Coronary artery (tissue), 2 donors: ENCODE measurements at regions not wholly inside any gene's neighbourhood (a gene's known extent, or its start where the extent isn't known, plus 50 kb on each side); places are given as distances from the start of the nearest gene placed in this dataset.
"Not testable (repeated sequence)": the region's sequence is repeated elsewhere in the genome, so short reads cannot be mapped to it uniquely, and the experiment has no call there.

Experiments
- DNase-seq: peaks from one replicate; pipeline ENCODE4 v3.0.0-alpha.2; 2017; ENCODE audit warnings: low spot score
- H3K27ac ChIP-seq, 2 donors: fragments of 200-600 bp; sonication (generic); one replicate each; pipeline ENCODE4 v1.5.1; 2016 to 2019
- H3K4me3 ChIP-seq: fragments of 200-600 bp; sonication (generic); 2 replicates; pipeline ENCODE4 v1.5.1; 2016; ENCODE audit warnings: mild to moderate bottlenecking, moderate library complexity
- TF ChIP-seq, protein P1 (sequence below): fragments of 200-600 bp; sonication (generic); IDR thresholded peaks from one replicate; pipeline ENCODE4 v1.5.1; 2019; ENCODE audit warnings: antibody characterized with exemption

DNA sequence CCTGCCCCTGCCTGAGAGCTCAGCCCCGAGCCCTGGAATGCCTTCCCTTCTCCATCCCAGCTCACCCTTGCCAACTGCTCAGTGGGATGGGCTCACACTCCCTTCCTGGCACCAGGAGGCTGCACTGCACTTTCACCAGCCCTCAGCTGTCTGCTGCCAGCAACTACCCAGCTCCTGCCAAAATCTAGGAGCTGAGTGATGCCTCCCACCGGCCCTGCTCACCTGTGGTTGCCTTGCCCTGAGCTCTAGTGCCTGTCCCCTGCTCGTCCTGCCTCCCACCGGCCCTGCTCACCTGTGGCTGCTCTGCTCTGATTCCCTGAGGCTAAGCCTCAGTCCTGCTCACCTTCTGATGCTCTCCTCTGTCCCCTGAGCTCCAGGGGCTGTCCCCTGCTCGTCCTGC, 119.8 kb downstream of the TMEM121 start:
- DNase-seq: no peak
- no peak overlapping the region for H3K27ac ChIP-seq
- H3K4me3 ChIP-seq: no peak overlapping the region
- TF ChIP-seq, protein P1, sequence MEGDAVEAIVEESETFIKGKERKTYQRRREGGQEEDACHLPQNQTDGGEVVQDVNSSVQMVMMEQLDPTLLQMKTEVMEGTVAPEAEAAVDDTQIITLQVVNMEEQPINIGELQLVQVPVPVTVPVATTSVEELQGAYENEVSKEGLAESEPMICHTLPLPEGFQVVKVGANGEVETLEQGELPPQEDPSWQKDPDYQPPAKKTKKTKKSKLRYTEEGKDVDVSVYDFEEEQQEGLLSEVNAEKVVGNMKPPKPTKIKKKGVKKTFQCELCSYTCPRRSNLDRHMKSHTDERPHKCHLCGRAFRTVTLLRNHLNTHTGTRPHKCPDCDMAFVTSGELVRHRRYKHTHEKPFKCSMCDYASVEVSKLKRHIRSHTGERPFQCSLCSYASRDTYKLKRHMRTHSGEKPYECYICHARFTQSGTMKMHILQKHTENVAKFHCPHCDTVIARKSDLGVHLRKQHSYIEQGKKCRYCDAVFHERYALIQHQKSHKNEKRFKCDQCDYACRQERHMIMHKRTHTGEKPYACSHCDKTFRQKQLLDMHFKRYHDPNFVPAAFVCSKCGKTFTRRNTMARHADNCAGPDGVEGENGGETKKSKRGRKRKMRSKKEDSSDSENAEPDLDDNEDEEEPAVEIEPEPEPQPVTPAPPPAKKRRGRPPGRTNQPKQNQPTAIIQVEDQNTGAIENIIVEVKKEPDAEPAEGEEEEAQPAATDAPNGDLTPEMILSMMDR: no peak

DNA sequence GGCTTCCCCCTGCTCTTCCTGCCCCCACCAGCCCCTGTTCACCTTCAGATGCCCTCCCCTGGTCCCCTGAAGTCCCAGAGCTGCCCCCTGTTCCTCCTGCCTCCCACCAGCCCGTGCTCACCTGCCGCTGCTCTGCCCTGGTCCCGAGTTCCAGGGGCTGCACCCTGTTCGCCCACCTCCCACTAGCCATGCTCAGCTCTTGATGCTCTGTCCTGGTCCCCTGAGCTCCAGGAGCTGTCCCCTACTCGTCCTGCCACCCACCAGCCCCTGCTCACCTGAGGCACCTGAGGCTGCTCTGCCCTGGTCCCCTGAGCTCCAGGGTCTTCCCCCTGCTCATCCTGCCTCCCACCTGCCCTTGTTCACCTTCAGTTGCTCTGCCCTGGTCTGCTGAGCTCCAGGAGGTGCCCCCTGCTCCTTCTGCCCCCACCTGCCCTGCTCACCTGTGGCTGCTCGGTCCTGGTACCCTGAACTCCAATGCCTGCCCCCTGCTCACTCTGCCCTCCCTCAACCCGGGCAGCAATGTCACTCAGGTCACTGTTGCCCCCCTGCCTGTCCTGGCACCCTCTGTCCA, 120.4 kb downstream of the TMEM121 start:
- H3K4me3 ChIP-seq, DNase-seq, H3K27ac ChIP-seq: not testable (repeated sequence)

GRCh38 chr14:105647426-105647783, 121.0 kb downstream of the TMEM121 start:
- not testable (repeated sequence) for H3K4me3 ChIP-seq, H3K27ac ChIP-seq, DNase-seq

DNA sequence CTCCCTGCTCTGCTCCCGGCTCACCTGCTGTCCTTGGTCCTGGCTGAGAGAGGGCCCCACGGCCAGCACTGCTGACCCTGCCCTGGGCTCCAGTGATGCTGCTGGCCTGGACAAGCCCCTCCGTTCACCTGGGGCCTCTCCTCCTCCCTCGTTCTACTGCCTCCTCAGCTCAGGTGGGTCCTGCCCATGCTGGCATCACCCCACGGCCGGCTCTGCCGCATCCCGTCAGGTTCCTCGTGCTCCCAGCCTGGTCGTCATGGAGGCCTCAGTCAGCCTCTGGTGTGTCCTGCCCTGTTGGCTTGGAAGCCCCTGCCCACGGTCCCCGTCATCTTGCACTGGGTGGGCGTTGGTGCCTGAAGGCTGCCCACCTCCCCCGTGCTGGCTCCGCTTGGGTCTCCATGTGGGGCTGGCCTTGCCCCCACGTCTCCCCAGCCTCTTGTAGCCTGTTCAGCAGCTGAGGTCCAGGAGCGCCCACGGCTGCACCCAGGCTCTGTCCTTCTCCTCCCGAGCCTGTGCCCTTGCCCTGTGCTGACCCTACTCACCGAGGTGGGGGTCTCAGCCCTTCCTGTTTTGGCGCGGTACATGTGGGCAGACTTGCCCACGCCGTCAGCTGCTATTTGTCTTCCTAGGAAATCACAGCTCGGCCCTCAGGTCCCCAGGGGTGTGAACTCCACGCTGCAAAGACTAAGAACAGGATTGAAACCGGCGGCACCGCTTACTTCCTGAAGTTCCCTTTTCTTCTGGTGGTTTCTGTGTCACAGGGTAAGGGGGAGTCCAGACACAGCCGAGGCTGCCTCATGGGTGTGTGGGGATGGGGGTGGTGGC, 121.6 kb downstream of the TMEM121 start:
- H3K4me3 ChIP-seq: no peak overlapping the region
- no peak overlapping the region for H3K27ac ChIP-seq
- no peak for DNase-seq
- TF ChIP-seq, protein P1: no peak

- not testable (repeated sequence) for H3K27ac ChIP-seq, DNase-seq, H3K4me3 ChIP-seq
These were observed 122.5 kb downstream of the TMEM121 start for GRCh38 chr14:105648609-105649535.

DNA sequence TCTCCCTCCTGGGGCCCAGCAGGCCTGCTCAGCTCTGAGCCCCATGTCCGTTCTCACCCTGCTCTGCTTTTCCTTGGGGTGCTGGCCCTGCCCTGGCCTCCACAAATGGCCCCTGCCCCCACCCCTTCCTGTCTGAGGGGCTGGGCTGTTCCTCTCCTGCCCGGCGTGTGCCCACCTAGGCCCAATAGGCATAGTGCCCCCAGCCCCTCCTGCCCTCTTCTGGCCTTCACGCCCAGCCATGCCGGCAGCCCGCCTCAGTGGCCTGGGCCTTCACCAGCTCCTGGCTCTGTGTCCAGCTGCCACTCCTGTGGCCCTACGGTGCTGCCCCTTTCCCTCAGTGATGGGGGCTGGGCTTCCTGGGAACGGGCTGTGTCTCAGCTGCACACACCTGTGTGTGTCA, 125.9 kb downstream of the TMEM121 start:
- DNase-seq, H3K4me3 ChIP-seq: not testable (repeated sequence)

DNA sequence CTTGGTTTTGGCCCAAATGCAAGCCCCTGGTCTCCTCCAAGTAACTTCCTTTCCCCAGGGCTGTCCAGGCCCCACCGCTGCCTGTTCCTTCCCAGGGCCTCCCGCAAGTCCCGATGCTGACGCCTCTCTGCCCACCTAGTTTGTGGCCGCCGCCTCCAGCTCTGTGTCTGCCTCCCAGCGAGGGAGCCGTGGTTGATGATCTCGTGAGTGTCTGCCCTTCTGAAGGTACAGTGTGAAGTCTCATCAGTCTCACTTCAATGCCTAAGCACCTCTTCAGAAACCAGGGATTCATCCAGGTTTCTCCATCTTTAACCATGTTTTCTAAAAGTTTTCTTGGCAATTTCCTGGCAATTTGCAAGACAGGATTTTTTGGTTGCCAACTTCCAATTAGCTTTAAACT, 127.5 kb downstream of the TMEM121 start:
- DNase-seq, H3K4me3 ChIP-seq, H3K27ac ChIP-seq: not testable (repeated sequence)

More for the DNA sequence above, 125.9 kb downstream of the TMEM121 start:
- not testable (repeated sequence) for H3K27ac ChIP-seq

DNA sequence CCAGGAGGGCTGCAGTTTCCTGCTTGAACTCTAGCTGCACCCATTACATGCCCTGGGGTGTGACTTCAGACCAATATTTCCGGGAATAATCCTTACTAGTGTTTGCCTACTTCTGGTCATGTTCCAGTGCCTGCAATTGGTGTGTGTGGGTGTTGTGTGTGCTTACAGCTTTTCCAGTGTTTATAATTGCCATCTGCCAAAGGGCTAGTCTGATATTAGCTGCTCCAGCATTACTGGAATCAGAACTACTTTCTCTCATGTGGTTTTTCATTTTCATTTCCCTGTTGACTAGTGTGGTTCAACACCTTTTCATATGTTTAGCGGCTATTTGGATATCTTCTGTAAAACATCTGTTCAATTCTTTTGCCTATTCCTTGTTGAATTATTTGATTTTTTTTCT, 132.9 kb downstream of the TMEM121 start:
- H3K4me3 ChIP-seq, H3K27ac ChIP-seq, DNase-seq: not testable (repeated sequence)

- Histone ChIP-seq H3K27ac (no peak overlapping the region), H3K4me3 (no peak overlapping the region)
- no peak for DNase-seq
- TF ChIP-seq, protein P1: no peak
These were observed 133.6 kb downstream of the TMEM121 start for GRCh38 chr14:105659935-105660527.
